IMR-90 (cell line): ENCODE measurements at regions not wholly inside any gene's neighbourhood (a gene's known extent, or its start where the extent isn't known, plus 50 kb on each side); places are given as distances from the start of the nearest gene placed in this dataset.

Experiments used
- ATAC-seq: fragments of 200-7000 bp; cut with Tn5 transposase; 2 replicates; pipeline ENCODE4 v1.9.1; 2020; ENCODE audit warnings: low read depth, mild to moderate bottlenecking, moderate library complexity
- BruUV-seq: library from RNA; stranded (reverse); fragments of 400-500 nt; replicated peaks from 2 replicates; lab custom pipeline; 2021; lab: Mats Ljungman, UMichigan
- CTCF ChIA-PET: fragments of 300-600 bp; formaldehyde crosslinking; extraction: SDS; loops from one replicate; lab custom pipeline; 2021; ENCODE audit warnings: antibody characterized with exemption; lab: Yijun Ruan, JAX
- POLR2A ChIA-PET: fragments of 300-600 bp; sonication (Branson Sonifier 250); formaldehyde crosslinking; loops from one replicate; lab custom pipeline; 2022; ENCODE audit warnings: antibody characterized with exemption; ENCODE audit not compliant: unreplicated experiment; lab: Charles Lee
- DNase-seq: peaks from one replicate; pipeline ENCODE4 v3.0.0; 2013
- H2AFZ ChIP-seq: replicated peaks from 2 replicates; pipeline ENCODE3; 2013; ENCODE audit warnings: low read length, mild to moderate bottlenecking; ENCODE audit not compliant: poor library complexity
- H2AK5ac ChIP-seq: 2 replicates; pipeline ENCODE4 v1.6.1; 2013; ENCODE audit warnings: low read depth, low read length, inconsistent platforms
- H2AK9ac ChIP-seq: replicated peaks from 2 replicates; pipeline ENCODE3; 2013; ENCODE audit warnings: mild to moderate bottlenecking, low read depth, low read length, moderate library complexity; ENCODE audit not compliant: poor library complexity
- H2BK120ac ChIP-seq: 2 replicates; pipeline ENCODE4 v1.6.1; 2013; ENCODE audit warnings: low read depth, low read length, inconsistent platforms
- H2BK15ac ChIP-seq: 3 replicates; pipeline ENCODE4 v1.6.1; 2013; ENCODE audit warnings: low read depth, low read length, inconsistent platforms
- H2BK20ac ChIP-seq: 2 replicates; pipeline ENCODE4 v1.6.1; 2013; ENCODE audit warnings: low read depth, mild to moderate bottlenecking, inconsistent platforms, low read length, moderate library complexity
- H2BK5ac ChIP-seq: 2 replicates; pipeline ENCODE4 v1.6.1; 2013; ENCODE audit warnings: mild to moderate bottlenecking, low read depth, low read length, inconsistent platforms; ENCODE audit not compliant: poor library complexity, severe bottlenecking
- H3K14ac ChIP-seq: replicated peaks from 2 replicates; pipeline ENCODE4 v1.6.1; 2013; ENCODE audit warnings: low read depth, low read length, inconsistent platforms
- H3K18ac ChIP-seq: 2 replicates; pipeline ENCODE4 v1.6.1; 2013; ENCODE audit warnings: low read depth, low read length, control low read depth
- H3K23ac ChIP-seq: 2 replicates; pipeline ENCODE4 v1.6.1; 2013; ENCODE audit warnings: low read depth, low read length, inconsistent platforms
- H3K27ac ChIP-seq: 2 replicates; pipeline ENCODE4 v1.5.1; 2013; ENCODE audit warnings: mild to moderate bottlenecking, control low read depth, low read length; ENCODE audit not compliant: insufficient read depth
- H3K27me3 ChIP-seq: 2 replicates; pipeline ENCODE4 v1.6.1; 2013; ENCODE audit warnings: low read length; ENCODE audit not compliant: control insufficient read depth, insufficient read depth
- H3K36me3 ChIP-seq: 2 replicates; pipeline ENCODE4 v1.6.1; 2013; ENCODE audit warnings: low read length, mixed read lengths; ENCODE audit not compliant: control insufficient read depth, insufficient read depth
- H3K4ac ChIP-seq: 2 replicates; pipeline ENCODE4 v1.6.1; 2013; ENCODE audit warnings: low read depth, low read length, inconsistent platforms
- H3K4me1 ChIP-seq: 2 replicates; pipeline ENCODE4 v1.6.1; 2013; ENCODE audit warnings: low read length, mixed read lengths; ENCODE audit not compliant: control insufficient read depth, insufficient read depth
- H3K4me2 ChIP-seq: 2 replicates; pipeline ENCODE4 v1.6.1; 2013; ENCODE audit warnings: low read depth, mild to moderate bottlenecking, control low read depth, low read length, moderate library complexity
- H3K4me3 ChIP-seq: 2 replicates; pipeline ENCODE4 v1.5.1; 2013; ENCODE audit warnings: low read depth, mild to moderate bottlenecking, control low read depth, low read length, moderate library complexity; ENCODE audit not compliant: insufficient read depth
- H3K56ac ChIP-seq: 2 replicates; pipeline ENCODE4 v1.6.1; 2013; ENCODE audit warnings: low read length, inconsistent platforms; ENCODE audit not compliant: insufficient read depth; ENCODE audit errors: extremely low read depth
- H3K79me1 ChIP-seq, 2 experiments: 2 replicates each; pipeline ENCODE4 v1.6.1; 2013; ENCODE audit warnings: low read length in 2 of 2, inconsistent platforms in 1 of 2, low read depth in 1 of 2
- H3K9ac ChIP-seq: 2 replicates; pipeline ENCODE4 v1.6.1; 2013; ENCODE audit warnings: low read depth, low read length, control low read depth
- H3K9me1 ChIP-seq: 2 replicates; pipeline ENCODE4 v1.6.1; 2013; ENCODE audit warnings: low read length, inconsistent platforms; ENCODE audit not compliant: insufficient read depth
- H3K9me3 ChIP-seq: 2 replicates; pipeline ENCODE4 v1.6.1; 2013; ENCODE audit warnings: low read length; ENCODE audit not compliant: control insufficient read depth, insufficient read depth
- H4K20me1 ChIP-seq: 2 replicates; pipeline ENCODE4 v1.6.1; 2013; ENCODE audit warnings: low read length, inconsistent platforms; ENCODE audit not compliant: insufficient read depth
- H4K5ac ChIP-seq: 2 replicates; pipeline ENCODE4 v1.6.1; 2013; ENCODE audit warnings: mild to moderate bottlenecking, low read depth, low read length, control low read depth
- H4K8ac ChIP-seq, 2 experiments: 2 replicates each; pipeline ENCODE4 v1.6.1; 2013; ENCODE audit warnings: low read depth in 2 of 2, low read length in 2 of 2, control low read depth in 1 of 2, inconsistent platforms in 1 of 2
- H4K91ac ChIP-seq: 2 replicates; pipeline ENCODE4 v1.6.1; 2013; ENCODE audit warnings: low read depth, low read length, inconsistent platforms; ENCODE audit not compliant: insufficient read depth
- BHLHE40 ChIP-seq: fragments of 150-350 bp; IDR thresholded peaks from 2 replicates; pipeline ENCODE4 v1.6.1; 2016; ENCODE audit warnings: mild to moderate bottlenecking, low read depth, low read length
- CHD1 ChIP-seq: IDR thresholded peaks from 2 replicates; pipeline ENCODE4 v1.6.1; 2012; ENCODE audit warnings: low read depth, low read length, improper control_type of control experiment
- MAZ ChIP-seq: IDR thresholded peaks from 2 replicates; pipeline ENCODE4 v1.6.1; 2012; ENCODE audit warnings: low read depth, mild to moderate bottlenecking, low read length, improper control_type of control experiment, moderate library complexity, borderline replicate concordance
- MXI1 ChIP-seq: IDR thresholded peaks from 2 replicates; pipeline ENCODE4 v1.6.1; 2012; ENCODE audit warnings: low read depth, mild to moderate bottlenecking, low read length, moderate library complexity, borderline replicate concordance
- NFE2L2 ChIP-seq: fragments of 150-350 bp; IDR thresholded peaks from 2 replicates; pipeline ENCODE4 v1.6.1; 2016; ENCODE audit warnings: low read depth, mild to moderate bottlenecking, low read length
- POLR2A ChIP-seq: IDR thresholded peaks from 2 replicates; pipeline ENCODE4 v1.6.1; 2012; ENCODE audit warnings: mild to moderate bottlenecking, low read depth, low read length
- RCOR1 ChIP-seq: IDR thresholded peaks from 2 replicates; pipeline ENCODE4 v1.6.1; 2012; ENCODE audit warnings: mild to moderate bottlenecking, low read length, improper control_type of control experiment; ENCODE audit not compliant: insufficient replicate concordance
- SMC3 ChIP-seq: fragments of 150-350 bp; IDR thresholded peaks from 2 replicates; pipeline ENCODE4 v1.6.1; 2016; ENCODE audit warnings: low read depth, mild to moderate bottlenecking, antibody characterized with exemption, low read length, moderate library complexity
- WGBS, 2 experiments: methylation state at CpG; one replicate each; pipeline versions ENCODE4 v1.1.5 to v1.1.7; 2013; ENCODE audit warnings: missing lambda C conversion rate in 2 of 2; ENCODE audit not compliant: insufficient read length in 1 of 2; ENCODE audit errors: extremely low coverage in 2 of 2; 5-methylcytosine and 5-hydroxymethylcytosine counted together
- dilution Hi-C: fragments of 300-500 bp; cut with HindIII; formaldehyde crosslinking; loops from one replicate; pipeline ENCODE4 v1.14.3; 2018; ENCODE audit warnings: low sequenced_read_pairs; ENCODE audit not compliant: unreplicated experiment
- in situ Hi-C: fragments of 300-500 bp; cut with MboI; formaldehyde crosslinking; loops from 3 replicates; pipeline ENCODE4 v1.14.3; 2019; ENCODE audit warnings: low sequenced_read_pairs, inconsistent platforms, mixed read lengths
- intact Hi-C: fragments of 100-400 bp; cut with micrococcal nuclease; formaldehyde crosslinking; loops from 2 replicates; pipeline ENCODE4 v1.10.0; 2022
- TF ChIP-seq, protein P1 (sequence below): conservative IDR thresholded peaks from 2 replicates; pipeline ENCODE4 v1.5.1; 2012; ENCODE audit warnings: mild to moderate bottlenecking, low read depth, low read length, improper control_type of control experiment
- TF ChIP-seq, protein P2 (sequence below): fragments of 150-350 bp; IDR thresholded peaks from 2 replicates; pipeline ENCODE4 v1.6.1; 2017; ENCODE audit warnings: mild to moderate bottlenecking, antibody characterized with exemption, low read length, low read depth

DNA sequence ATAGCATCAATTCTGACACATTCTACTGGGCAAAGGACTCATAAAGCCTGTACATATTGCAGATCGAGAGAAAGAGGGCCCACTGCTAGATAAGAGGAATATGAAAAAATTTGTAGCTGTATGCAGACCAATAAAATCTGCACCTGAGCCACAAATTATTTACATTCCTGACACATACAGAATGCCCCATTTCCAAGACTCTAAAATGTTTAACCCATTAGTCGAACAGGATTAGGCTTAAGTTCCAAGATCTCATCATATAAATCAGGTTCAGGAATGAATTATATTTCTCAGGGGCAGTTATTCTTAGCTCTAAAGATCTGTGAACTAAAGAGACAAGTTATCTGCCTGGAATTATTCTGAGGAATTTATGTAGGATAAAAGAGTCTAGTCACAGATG, 1615.8 kb downstream of the ARAP2 start:
- no peak overlapping the region for H2AFZ ChIP-seq
- no peak for DNase-seq
- H4K8ac ChIP-seq, result no peak overlapping the region
- intact Hi-C loops, result no loop called here
- H2BK20ac ChIP-seq, result no peak overlapping the region
- no peak overlapping the region for H2BK15ac ChIP-seq
- no peak overlapping the region for H2BK5ac ChIP-seq
- H3K4me2 ChIP-seq, result no peak overlapping the region
- H2BK120ac ChIP-seq, result no peak overlapping the region
- POLR2A ChIA-PET, result no interaction called here
- H3K27ac ChIP-seq, result no peak overlapping the region
- H3K4me1 ChIP-seq, result no peaks in the 10 kb centered on the region
- no peak overlapping the region for H3K23ac ChIP-seq
- H3K9ac ChIP-seq, result no peak overlapping the region
- no peak overlapping the region for H4K5ac ChIP-seq
- H2AK5ac ChIP-seq, result no peak overlapping the region
- in situ Hi-C loops, result no loop called here
- H3K36me3 ChIP-seq, result no peaks in the 10 kb centered on the region
- H3K79me1 ChIP-seq, result no peaks in the 10 kb centered on the region
- no peaks in the 10 kb centered on the region for H3K9me1 ChIP-seq
- no CpG with 5 or more reads among the region's 2 CpGs for WGBS, 2 experiments
- no peak for TF ChIP-seq MXI1
- TF ChIP-seq POLR2A, result no peak
- TF ChIP-seq SMC3, result no peak
- TF ChIP-seq MAZ, result no peak
- TF ChIP-seq, protein P1, sequence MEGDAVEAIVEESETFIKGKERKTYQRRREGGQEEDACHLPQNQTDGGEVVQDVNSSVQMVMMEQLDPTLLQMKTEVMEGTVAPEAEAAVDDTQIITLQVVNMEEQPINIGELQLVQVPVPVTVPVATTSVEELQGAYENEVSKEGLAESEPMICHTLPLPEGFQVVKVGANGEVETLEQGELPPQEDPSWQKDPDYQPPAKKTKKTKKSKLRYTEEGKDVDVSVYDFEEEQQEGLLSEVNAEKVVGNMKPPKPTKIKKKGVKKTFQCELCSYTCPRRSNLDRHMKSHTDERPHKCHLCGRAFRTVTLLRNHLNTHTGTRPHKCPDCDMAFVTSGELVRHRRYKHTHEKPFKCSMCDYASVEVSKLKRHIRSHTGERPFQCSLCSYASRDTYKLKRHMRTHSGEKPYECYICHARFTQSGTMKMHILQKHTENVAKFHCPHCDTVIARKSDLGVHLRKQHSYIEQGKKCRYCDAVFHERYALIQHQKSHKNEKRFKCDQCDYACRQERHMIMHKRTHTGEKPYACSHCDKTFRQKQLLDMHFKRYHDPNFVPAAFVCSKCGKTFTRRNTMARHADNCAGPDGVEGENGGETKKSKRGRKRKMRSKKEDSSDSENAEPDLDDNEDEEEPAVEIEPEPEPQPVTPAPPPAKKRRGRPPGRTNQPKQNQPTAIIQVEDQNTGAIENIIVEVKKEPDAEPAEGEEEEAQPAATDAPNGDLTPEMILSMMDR, result no peak
- TF ChIP-seq BHLHE40, result no peak
- TF ChIP-seq CHD1, result no peak
- TF ChIP-seq, protein P2, sequence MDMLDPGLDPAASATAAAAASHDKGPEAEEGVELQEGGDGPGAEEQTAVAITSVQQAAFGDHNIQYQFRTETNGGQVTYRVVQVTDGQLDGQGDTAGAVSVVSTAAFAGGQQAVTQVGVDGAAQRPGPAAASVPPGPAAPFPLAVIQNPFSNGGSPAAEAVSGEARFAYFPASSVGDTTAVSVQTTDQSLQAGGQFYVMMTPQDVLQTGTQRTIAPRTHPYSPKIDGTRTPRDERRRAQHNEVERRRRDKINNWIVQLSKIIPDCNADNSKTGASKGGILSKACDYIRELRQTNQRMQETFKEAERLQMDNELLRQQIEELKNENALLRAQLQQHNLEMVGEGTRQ, result no peak
- TF ChIP-seq RCOR1, result no peak
- TF ChIP-seq NFE2L2, result no peak
- dilution Hi-C loops, result no loop called here
- BruUV-seq, result no TSS peak
- H3K14ac ChIP-seq, result no peak overlapping the region
- no peak overlapping the region for H3K18ac ChIP-seq
- no peak overlapping the region for H2AK9ac ChIP-seq
- no peak overlapping the region for H3K4ac ChIP-seq
- no peak for ATAC-seq
- no peaks in the 10 kb centered on the region for H3K27me3 ChIP-seq
- H4K20me1 ChIP-seq, result no peaks in the 10 kb centered on the region
- no peak overlapping the region for H3K56ac ChIP-seq
- CTCF ChIA-PET, result no interaction called here
- H3K4me3 ChIP-seq, result no peak overlapping the region
- no peaks in the 10 kb centered on the region for H3K9me3 ChIP-seq
- no peak overlapping the region for H4K91ac ChIP-seq
